Activated naive CD4-positive, alpha-beta T cell treated with Interleukin-2 at 50 U/mL for 16 hours (primary cell): ENCODE measurements at regions not wholly inside any gene's neighbourhood (a gene's known extent, or its start where the extent isn't known, plus 50 kb on each side); places are given as distances from the start of the nearest gene placed in this dataset.
"Not testable (repeated sequence)": the region's sequence is repeated elsewhere in the genome, so short reads cannot be mapped to it uniquely, and the experiment has no call there.

ENCODE experiments used
- DNase-seq: peaks from one replicate; pipeline ENCODE4 v3.0.0-alpha.2; 2020

GRCh38 chr6:135606392-135606791 is 108.9 kb upstream of the AHI1 start:
- DNase-seq: no peak

- no peak for DNase-seq
These were observed 110.5 kb upstream of the AHI1 start for GRCh38 chr6:135608031-135608430.

- DNase-seq: not testable (repeated sequence)
These were observed 112.7 kb upstream of the AHI1 start for GRCh38 chr6:135610192-135610591.

GRCh38 chr6:135616655-135617054 is 119.1 kb upstream of the AHI1 start:
- DNase-seq: no peak

DNA sequence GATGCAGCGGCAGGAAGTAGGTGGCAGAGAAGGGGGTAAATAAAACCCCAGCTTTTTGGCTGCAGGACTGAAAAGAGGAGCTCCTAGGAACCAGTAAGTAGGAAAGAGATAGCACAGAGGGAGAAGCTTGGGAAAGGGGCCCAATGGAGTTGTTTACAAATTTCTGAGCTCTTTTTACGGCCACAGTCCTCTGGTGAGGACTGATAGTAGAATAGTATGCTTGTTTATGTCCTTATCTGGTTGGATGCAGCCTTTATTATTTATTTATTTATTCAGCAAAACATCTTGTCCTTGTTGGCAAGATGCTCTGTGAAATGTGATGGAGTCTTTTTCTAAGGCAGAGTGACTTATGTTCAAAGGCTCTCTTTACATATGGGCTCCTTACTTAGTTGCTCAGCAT is 119.7 kb upstream of the AHI1 start:
- DNase-seq: no peak

DNA sequence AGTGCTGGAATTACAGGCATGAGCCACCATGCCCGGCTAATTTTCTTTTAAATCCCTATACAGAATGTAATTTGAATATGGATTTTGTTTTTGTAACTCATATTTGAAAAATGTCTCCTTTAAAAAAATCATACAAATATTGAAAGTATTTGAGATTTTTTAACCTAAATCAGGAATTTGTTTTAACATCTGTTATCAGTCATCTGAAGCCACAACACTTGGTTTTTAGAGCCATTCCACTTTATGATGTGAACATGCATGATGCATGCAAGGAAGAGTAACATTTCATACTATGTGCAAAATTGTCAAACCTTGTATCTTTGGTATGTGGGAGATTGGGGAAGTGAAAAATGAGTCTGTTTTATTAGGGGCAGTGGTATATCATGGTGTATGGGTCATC is 124.5 kb upstream of the AHI1 start:
- DNase-seq: no peak

DNA sequence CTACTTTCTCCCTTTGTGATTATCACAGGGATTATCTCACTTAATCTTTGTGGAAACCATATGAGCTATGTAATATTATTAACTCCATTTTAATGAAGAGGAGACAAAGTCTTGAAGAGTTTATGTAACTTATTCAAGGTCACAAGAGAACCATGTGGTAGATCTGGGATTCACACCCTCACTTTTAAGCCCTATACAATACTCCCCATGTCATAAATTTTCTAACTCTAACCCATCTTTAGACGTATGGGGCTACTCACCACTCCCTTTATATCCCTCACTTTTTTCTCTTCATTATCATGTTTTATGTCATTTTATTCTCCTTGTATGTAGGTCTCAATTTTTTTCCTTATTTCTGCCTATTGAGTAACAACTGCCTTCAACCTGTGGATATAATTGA is 126.4 kb upstream of the AHI1 start:
- DNase-seq: no peak

- no peak for DNase-seq
These were observed 127.1 kb upstream of the AHI1 start for GRCh38 chr6:135624402-135625295.

GRCh38 chr6:135626001-135626400 is 128.5 kb upstream of the AHI1 start:
- not testable (repeated sequence) for DNase-seq

- DNase-seq: no peak
These were observed 129.7 kb upstream of the AHI1 start for GRCh38 chr6:135627092-135627715.

DNA sequence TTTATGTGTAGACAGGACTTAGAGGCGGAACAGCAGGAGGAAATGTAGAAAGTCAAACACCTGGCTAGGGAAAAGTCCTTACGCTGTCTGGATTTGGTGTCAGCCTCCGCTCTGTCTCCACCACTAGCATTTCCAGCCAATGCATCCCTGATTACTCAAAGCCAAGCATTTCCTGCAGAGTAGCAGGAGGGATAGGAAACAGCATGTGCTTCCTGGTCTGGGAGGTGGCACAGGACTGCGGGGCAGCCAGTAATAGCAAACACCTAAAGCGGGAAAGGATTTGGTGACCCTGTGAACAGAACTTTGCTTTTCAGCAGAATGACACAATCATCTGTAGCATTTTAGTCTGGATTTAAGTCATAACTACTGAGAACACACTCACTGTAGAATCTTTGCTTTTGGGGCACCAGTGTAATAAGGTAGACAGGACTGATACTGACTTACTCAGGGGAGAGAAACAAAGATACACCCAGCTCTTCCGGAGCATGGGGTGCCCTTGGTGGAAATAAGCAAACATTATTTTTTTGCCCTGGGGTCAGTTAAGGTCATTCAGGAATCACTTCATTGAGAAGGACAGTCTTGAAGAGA is 133.3 kb upstream of the AHI1 start:
- no peak for DNase-seq

DNA sequence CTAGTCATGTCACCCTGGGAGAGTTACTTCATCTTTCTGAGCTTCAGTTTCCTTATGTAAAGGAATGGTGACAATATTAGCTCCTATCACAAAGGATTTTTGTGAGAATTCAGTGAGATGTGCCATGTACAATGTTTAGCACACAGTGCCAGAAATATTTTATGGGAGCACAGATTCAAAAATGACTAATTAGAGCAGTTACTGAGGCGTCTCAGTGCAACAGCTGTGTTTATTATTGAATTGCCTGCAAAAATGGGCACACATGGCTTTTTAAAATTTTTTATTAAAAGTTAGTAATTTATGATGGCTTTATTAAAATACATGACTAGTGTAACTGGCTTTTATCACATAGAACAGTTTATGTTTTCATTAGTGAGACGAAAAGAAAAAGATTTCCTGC is 134.3 kb upstream of the AHI1 start:
- no peak for DNase-seq

- DNase-seq: no peak
These were observed 136.0 kb upstream of the AHI1 start for GRCh38 chr6:135633573-135633972.

- DNase-seq: no peak
These were observed 140.2 kb upstream of the AHI1 start for GRCh38 chr6:135637701-135638100.

- no peak for DNase-seq
These were observed 140.6 kb upstream of the AHI1 start for GRCh38 chr6:135638108-135638507.

DNA sequence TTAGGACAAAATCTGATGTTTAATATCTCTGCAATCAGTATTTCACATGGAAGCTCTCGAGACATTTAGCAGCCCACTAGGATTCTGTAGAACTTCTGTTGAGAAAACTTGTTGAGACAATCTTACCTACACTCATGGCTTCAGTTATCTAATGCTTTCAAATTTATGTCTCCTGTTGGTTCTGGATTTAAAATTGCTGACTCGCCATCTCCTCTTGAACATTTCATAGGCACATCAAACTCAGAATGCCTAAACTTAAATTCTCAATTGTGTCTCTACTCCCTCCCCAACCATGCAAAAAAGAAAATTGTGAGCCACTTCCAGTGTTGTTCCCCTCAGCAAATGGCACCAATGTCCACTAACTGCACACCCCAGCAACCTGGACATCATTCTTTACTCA is 142.5 kb upstream of the AHI1 start:
- DNase-seq: no peak

- DNase-seq: no peak
These were observed 143.0 kb upstream of the AHI1 start for GRCh38 chr6:135640449-135641111.

GRCh38 chr6:135642912-135643311 is 145.4 kb upstream of the AHI1 start:
- DNase-seq: no peak

DNA sequence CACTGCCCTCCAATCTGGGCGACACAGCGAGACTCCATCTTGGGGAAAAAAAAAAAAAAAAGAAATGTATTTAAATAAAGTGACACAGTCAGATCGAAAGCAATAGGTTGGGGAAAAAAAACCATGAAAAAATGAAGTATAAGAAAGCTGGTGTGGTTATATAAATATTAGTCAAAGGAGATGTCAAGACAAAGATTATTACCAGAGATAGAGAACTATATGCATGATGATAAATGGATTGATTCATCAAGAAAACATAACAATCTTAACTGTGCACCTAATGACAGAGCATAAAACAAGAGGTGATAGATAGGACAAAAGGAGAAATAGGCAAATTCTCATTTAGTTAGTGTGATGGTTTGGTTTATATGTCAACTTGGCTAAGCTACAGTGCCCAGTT is 146.9 kb upstream of the AHI1 start:
- no peak for DNase-seq

GRCh38 chr6:135647521-135647920 is 150.0 kb upstream of the AHI1 start:
- DNase-seq: peak; percentile 22

GRCh38 chr6:135651964-135652755 is 154.6 kb upstream of the AHI1 start:
- no peak for DNase-seq

DNA sequence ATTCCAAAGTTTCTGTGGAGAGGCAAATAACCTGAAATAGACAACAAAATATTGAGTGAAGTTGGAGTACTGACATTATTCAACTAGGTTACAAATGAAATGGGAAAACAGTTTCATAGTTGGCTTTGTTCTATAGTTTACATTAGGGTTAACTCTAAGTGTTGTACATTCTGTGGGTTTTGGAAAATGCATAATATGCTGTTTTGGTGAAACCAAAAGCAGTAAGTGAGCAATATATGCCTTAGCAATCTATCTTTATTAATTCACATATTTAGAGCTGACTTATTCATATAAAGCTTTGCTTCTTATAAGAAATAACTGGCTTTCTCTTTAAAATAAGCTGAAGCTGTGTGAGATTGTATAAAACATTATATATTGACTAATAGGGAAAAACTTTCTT is 157.5 kb upstream of the AHI1 start:
- DNase-seq: no peak

DNA sequence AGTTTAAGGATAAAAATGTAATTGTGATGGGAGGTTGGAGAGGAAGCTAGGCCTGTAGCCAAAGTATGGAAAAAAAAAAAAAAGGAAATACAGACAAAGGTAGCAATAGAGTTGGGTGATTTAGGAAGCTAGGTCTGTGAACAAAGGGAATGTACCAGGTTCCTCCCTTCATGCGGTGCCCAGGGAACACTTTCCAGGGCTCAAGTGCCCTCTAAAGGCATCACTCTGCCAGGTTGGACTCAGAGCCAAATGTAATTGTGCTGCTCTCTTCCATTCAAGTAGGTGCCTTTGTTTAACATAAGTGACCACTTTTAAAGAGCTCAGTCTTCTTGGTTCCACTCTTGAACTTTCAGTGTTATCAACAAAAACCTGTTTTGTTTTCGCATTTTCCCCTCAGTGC is 159.7 kb upstream of the AHI1 start:
- no peak for DNase-seq
